Skeletal muscle satellite cell (primary cell): ENCODE measurements at regions not wholly inside any gene's neighbourhood (a gene's known extent, or its start where the extent isn't known, plus 50 kb on each side); places are given as distances from the start of the nearest gene placed in this dataset.
A peak's percentile ranks its signal among the peaks of the same experiment; 100 is the strongest.
"Not testable (repeated sequence)": the region's sequence is repeated elsewhere in the genome, so short reads cannot be mapped to it uniquely, and the experiment has no call there.

Experiments used
- H3K27me3 ChIP-seq: 2 replicates; pipeline ENCODE4 v1.7.0; 2013; ENCODE audit warnings: low read length; ENCODE audit not compliant: control insufficient read depth, insufficient read depth
- H3K36me3 ChIP-seq: 2 replicates; pipeline ENCODE4 v1.7.0; 2013; ENCODE audit warnings: mild to moderate bottlenecking, control low read depth, low read length; ENCODE audit not compliant: insufficient read depth
- H3K4me1 ChIP-seq: 2 replicates; pipeline ENCODE4 v1.7.0; 2013; ENCODE audit warnings: low read length; ENCODE audit not compliant: control insufficient read depth, insufficient read depth
- H3K4me2 ChIP-seq: 2 replicates; pipeline ENCODE4 v1.7.0; 2013; ENCODE audit warnings: mild to moderate bottlenecking, low read length
- H3K4me3 ChIP-seq: 2 replicates; pipeline ENCODE4 v1.7.0; 2013; ENCODE audit warnings: low read length
- H3K9ac ChIP-seq: 2 replicates; pipeline ENCODE4 v1.7.0; 2013; ENCODE audit warnings: mild to moderate bottlenecking, low read depth, low read length, moderate library complexity
- H3K9me3 ChIP-seq: replicated peaks from 2 replicates; pipeline ENCODE4 v1.7.0; 2013; ENCODE audit warnings: mild to moderate bottlenecking, control low read depth, low read length

DNA sequence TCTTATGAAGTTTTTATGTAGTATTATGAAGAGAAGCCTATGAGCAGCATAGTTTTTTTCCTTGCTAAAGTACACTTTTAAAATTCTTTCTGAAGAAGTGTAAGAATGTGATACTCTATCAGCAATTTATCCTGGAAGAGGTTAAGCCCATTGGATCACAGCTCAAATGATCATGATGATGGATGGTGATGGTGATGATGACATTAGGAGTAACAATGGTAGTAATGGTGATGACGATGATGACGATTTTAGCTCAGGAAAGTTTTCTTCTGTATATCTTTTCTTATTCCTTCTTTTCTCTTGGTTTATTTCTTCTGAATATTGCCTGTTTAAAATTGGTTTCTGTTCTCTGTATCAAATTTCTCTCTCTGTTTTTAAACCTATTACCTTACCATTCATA lies 262.9 kb upstream of the DUSP10 start:
- no peak overlapping the region for H3K9ac ChIP-seq
- H3K9me3 ChIP-seq, result no peaks in the 10 kb centered on the region
- no peak overlapping the region for H3K4me3 ChIP-seq
- H3K4me1 ChIP-seq, result peaks cover 19% of the 10 kb centered on the region
- H3K4me2 ChIP-seq, result no peak overlapping the region
- H3K36me3 ChIP-seq, result no peaks in the 10 kb centered on the region
- no peaks in the 10 kb centered on the region for H3K27me3 ChIP-seq

GRCh38 chr1:222004034-222004433 lies 262.1 kb upstream of the DUSP10 start:
- no peaks in the 10 kb centered on the region for H3K36me3 ChIP-seq
- no peak overlapping the region for H3K4me3 ChIP-seq
- H3K4me2 ChIP-seq, result no peak overlapping the region
- H3K4me1 ChIP-seq, result peaks cover 15% of the 10 kb centered on the region
- no peaks in the 10 kb centered on the region for H3K9me3 ChIP-seq
- no peak overlapping the region for H3K9ac ChIP-seq
- H3K27me3 ChIP-seq, result no peaks in the 10 kb centered on the region

- no peaks in the 10 kb centered on the region for H3K36me3 ChIP-seq
- H3K4me1 ChIP-seq, result peaks cover 18% of the 10 kb centered on the region
- no peaks in the 10 kb centered on the region for H3K9me3 ChIP-seq
- no peak overlapping the region for H3K9ac ChIP-seq
- H3K27me3 ChIP-seq, result no peaks in the 10 kb centered on the region
- H3K4me2 ChIP-seq, result no peak overlapping the region
- H3K4me3 ChIP-seq, result no peak overlapping the region
Measured at GRCh38 chr1:222002503-222002902, 260.6 kb upstream of the DUSP10 start.

DNA sequence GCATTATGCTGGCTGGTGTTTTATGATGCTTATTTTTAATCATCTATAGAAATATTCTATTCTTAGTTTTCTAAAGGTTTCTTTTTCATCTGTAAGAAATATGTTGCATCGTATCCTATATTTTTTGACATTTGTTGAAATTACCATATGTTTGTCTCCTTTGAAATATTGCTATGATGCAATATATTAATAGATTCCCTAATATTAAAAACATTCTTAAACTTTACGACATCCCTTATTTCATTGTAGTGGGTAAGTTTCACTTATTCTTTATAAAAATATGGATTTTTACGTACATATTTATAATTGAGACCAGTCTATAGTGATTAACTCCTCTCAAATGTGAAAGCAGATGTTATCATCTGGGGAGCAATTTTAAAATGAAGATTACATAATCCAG lies 258.2 kb upstream of the DUSP10 start:
- no peaks in the 10 kb centered on the region for H3K27me3 ChIP-seq
- H3K9ac ChIP-seq, result no peak overlapping the region
- H3K4me1 ChIP-seq, result peaks cover 23% of the 10 kb centered on the region
- H3K4me2 ChIP-seq, result no peak overlapping the region
- no peak overlapping the region for H3K4me3 ChIP-seq
- H3K9me3 ChIP-seq, result no peaks in the 10 kb centered on the region
- no peaks in the 10 kb centered on the region for H3K36me3 ChIP-seq

GRCh38 chr1:221998781-221999180 lies 256.9 kb upstream of the DUSP10 start:
- no peak overlapping the region for H3K4me3 ChIP-seq
- H3K4me2 ChIP-seq, result no peak overlapping the region
- H3K4me1 ChIP-seq, result peaks cover 35% of the 10 kb centered on the region
- H3K36me3 ChIP-seq, result no peaks in the 10 kb centered on the region
- no peak overlapping the region for H3K9ac ChIP-seq
- no peaks in the 10 kb centered on the region for H3K9me3 ChIP-seq
- H3K27me3 ChIP-seq, result no peaks in the 10 kb centered on the region

DNA sequence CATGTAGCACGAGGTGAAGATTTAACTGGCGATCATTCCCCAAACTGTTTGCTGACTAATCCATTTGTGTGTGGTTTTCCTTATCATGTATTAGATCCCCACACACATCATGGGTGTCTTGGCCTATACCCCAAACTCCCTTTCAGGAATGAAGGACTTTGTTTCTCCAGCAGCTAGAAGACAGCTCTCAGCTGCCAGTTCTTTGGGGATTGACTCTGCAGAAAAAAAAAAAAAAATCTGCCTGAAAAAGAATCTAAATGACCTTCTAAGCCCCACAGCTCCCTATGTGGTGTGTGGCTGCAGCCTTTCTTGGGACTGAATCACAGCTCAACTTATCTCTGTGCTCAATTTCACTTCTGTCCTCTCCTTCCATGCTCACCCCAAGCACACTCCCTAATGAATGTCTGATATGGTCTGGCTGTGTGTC lies 256.3 kb upstream of the DUSP10 start:
- peaks cover 40% of the 10 kb centered on the region for H3K4me1 ChIP-seq
- no peak overlapping the region for H3K4me2 ChIP-seq
- H3K27me3 ChIP-seq, result no peaks in the 10 kb centered on the region
- H3K36me3 ChIP-seq, result no peaks in the 10 kb centered on the region
- H3K9me3 ChIP-seq, result no peaks in the 10 kb centered on the region
- no peak overlapping the region for H3K9ac ChIP-seq
- H3K4me3 ChIP-seq, result no peak overlapping the region

- not testable (repeated sequence) for H3K4me3 ChIP-seq, H3K27me3 ChIP-seq, H3K4me2 ChIP-seq, H3K9me3 ChIP-seq, H3K36me3 ChIP-seq
- peaks cover 41% of the 10 kb centered on the region for H3K4me1 ChIP-seq
- peak overlapping the region; percentile 46 for H3K9ac ChIP-seq
Measured at GRCh38 chr1:221997012-221997411, 255.1 kb upstream of the DUSP10 start.

GRCh38 chr1:221994939-221995338 lies 253.1 kb upstream of the DUSP10 start:
- Histone ChIP-seq H3K9ac (peak overlapping the region; percentile 71), H3K36me3 (no peaks in the 10 kb centered on the region), H3K4me1 (peaks cover 62% of the 10 kb centered on the region), H3K4me2 (peak overlapping the region; percentile 5), H3K27me3 (no peaks in the 10 kb centered on the region), H3K9me3 (no peaks in the 10 kb centered on the region), H3K4me3 (no peak overlapping the region)

GRCh38 chr1:221994274-221994698 lies 252.4 kb upstream of the DUSP10 start:
- H3K4me2 ChIP-seq, result no peak overlapping the region
- no peaks in the 10 kb centered on the region for H3K9me3 ChIP-seq
- H3K27me3 ChIP-seq, result no peaks in the 10 kb centered on the region
- H3K36me3 ChIP-seq, result no peaks in the 10 kb centered on the region
- peak overlapping the region; percentile 71 for H3K9ac ChIP-seq
- H3K4me3 ChIP-seq, result no peak overlapping the region
- peaks cover 68% of the 10 kb centered on the region for H3K4me1 ChIP-seq

DNA sequence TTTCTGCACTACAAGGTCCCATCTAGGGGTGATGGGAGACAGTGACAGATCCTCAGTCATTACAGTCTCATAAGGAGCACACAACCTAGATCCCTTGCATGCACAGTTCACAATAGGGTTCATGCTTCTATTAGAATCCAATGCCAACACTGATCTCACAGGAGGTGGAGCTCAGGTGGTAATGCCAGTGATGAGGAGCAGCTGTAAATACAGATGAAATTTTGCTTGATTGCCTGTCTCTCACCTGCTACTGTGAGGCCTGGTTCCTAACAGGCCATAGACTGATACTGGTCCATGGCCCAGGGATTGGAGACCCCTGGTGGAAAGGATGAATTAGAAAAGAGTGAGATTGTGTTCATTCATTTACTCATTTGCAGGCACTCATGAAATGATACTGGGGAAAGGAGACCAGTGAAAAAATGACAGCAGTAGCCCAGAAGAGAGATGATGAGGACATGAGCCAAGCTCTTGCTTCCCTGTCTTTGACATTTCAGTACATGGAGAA lies 251.6 kb upstream of the DUSP10 start:
- no peaks in the 10 kb centered on the region for H3K36me3 ChIP-seq
- no peaks in the 10 kb centered on the region for H3K9me3 ChIP-seq
- H3K4me1 ChIP-seq, result peaks cover 71% of the 10 kb centered on the region
- H3K9ac ChIP-seq, result peak overlapping the region; percentile 71
- H3K4me2 ChIP-seq, result no peak overlapping the region
- no peaks in the 10 kb centered on the region for H3K27me3 ChIP-seq
- H3K4me3 ChIP-seq, result no peak overlapping the region

DNA sequence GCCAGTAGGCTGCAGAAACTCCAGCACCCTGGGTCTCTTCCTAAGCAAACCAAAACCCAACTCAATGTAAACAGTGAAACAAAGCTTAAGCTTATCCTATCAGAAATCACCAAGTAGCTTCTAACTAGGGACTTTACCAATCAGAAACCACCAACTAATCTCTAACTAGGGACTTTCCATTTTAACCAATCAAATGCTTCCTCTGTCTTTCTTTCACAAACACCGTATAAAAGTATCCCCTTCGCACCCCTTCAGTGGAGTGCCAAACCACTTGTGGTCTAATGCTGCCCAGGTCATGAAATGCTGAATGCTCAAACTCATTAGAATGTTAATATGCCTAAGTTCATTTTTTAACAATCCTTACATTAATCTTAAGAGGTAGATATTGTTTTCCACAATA lies 250.5 kb upstream of the DUSP10 start:
- Histone ChIP-seq H3K4me1 (peaks cover 71% of the 10 kb centered on the region), H3K36me3 (no peaks in the 10 kb centered on the region), H3K9ac (no peak overlapping the region), H3K27me3 (no peaks in the 10 kb centered on the region), H3K9me3 (no peaks in the 10 kb centered on the region), H3K4me2 (no peak overlapping the region), H3K4me3 (no peak overlapping the region)

DNA sequence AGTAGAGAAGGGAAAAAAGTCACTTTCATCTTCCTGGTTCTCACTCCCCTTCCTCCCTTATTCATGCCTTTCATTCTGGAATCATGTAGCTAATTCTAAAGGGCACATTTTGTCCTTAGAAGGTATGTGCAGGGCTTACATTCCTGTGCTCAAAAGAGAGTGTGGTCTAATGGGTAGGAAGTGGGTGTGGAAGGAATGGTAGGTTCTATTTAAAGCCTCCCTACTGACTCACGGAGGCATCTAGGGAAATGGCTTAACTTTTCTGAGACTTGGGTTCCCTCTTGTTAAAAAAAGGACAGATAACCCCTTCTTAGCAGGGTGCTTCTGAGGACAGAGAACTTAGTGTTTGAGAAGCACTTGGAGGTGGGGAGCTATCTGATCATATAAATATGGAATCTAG lies 249.3 kb upstream of the DUSP10 start:
- no peaks in the 10 kb centered on the region for H3K36me3 ChIP-seq
- peaks cover 72% of the 10 kb centered on the region for H3K4me1 ChIP-seq
- no peaks in the 10 kb centered on the region for H3K9me3 ChIP-seq
- H3K9ac ChIP-seq, result peak overlapping the region; percentile 64
- no peaks in the 10 kb centered on the region for H3K27me3 ChIP-seq
- no peak overlapping the region for H3K4me3 ChIP-seq
- H3K4me2 ChIP-seq, result peak overlapping the region; percentile 6
